PFSK-1 (cell line): ENCODE measurements at regions not wholly inside any gene's neighbourhood (a gene's known extent, or its start where the extent isn't known, plus 50 kb on each side); places are given as distances from the start of the nearest gene placed in this dataset.

ENCODE experiments used
- FOXP2 ChIP-seq: optimal IDR thresholded peaks from 2 replicates; pipeline ENCODE3; 2011; ENCODE audit warnings: borderline replicate concordance, control low read depth, inconsistent platforms; ENCODE audit not compliant: insufficient read depth; ENCODE audit errors: extremely low read length, extremely low read depth
- POLR2AphosphoS5 ChIP-seq: IDR thresholded peaks from 2 replicates; pipeline ENCODE4 v1.6.1; 2012; ENCODE audit warnings: low read depth, mild to moderate bottlenecking, control low read depth, low read length, moderate library complexity
- REST ChIP-seq, 2 experiments: IDR thresholded peaks; 2 replicates each; pipeline versions ENCODE4 v1.6.1 to v1.8.0; 2011 to 2012; ENCODE audit warnings: low read depth in 2 of 2, low read length in 2 of 2, control low read depth in 1 of 2, inconsistent platforms in 1 of 2, mild to moderate bottlenecking in 1 of 2, moderate library complexity in 1 of 2; ENCODE audit not compliant: insufficient read depth in 1 of 2
- SIN3A ChIP-seq: IDR thresholded peaks from 2 replicates; pipeline ENCODE4 v1.6.1; 2012; ENCODE audit warnings: mild to moderate bottlenecking, low read length, moderate library complexity, borderline replicate concordance; ENCODE audit not compliant: insufficient read depth
- TAF1 ChIP-seq: IDR thresholded peaks from 2 replicates; pipeline ENCODE4 v1.6.1; 2012; ENCODE audit warnings: low read length, control low read depth, borderline replicate concordance; ENCODE audit not compliant: insufficient read depth

DNA sequence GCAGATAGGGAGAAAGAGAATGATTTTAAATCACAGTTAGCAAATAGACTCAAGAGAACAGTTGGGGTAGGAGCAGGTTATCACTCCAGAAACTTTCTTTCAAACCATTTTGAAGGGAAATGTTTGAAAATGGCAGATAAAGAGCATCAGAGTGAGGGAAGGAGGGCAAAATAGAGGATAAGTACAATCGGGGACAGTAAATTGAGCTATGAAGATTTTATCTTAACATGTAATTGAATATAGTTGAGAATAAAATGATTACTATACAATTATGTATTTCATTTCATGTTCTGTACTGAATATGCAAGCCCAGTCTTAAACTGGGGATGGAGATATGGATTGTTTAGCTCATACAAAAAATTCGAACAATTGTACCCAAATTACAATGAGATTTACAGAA lies 54.0 kb downstream of the MAP10 start:
- no peak for TF ChIP-seq POLR2AphosphoS5
- no peak for TF ChIP-seq SIN3A
- no peak for TF ChIP-seq REST (IDR thresholded peaks at IDR 0.05; ENCODE audit: insufficient read depth in 1 of 2, low read depth in 2 of 2, low read length in 2 of 2)
- TF ChIP-seq TAF1 = no peak
- TF ChIP-seq FOXP2 = no peak
